ENCODE measurements at regions not wholly inside any gene's neighbourhood (a gene's known extent, or its start where the extent isn't known, plus 50 kb on each side); places are given as distances from the start of the nearest gene placed in this dataset.

DNA sequence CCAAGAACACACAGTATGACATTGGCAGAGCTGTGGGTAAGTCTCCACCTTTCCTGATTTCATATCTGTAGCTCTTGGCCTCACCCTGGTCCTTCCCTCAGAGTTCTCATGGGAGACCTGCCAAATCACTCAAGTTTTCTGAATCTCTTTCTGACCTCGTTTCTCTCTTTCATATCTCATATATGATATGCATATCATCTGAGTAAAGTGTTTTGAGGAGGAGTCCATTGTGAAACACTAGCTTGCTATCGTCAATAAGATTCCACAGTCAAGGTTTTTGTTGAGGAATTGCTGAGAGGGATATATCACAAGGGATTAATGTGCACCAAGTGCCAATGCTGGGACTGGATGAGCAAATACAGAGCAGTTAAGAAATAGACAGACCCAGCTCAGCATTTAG, 739.2 kb downstream of the BRINP1 start:
- TF ChIP-seq POLR2A (IDR thresholded peaks at IDR 0.05) = no peak
- TF ChIP-seq, protein P1, sequence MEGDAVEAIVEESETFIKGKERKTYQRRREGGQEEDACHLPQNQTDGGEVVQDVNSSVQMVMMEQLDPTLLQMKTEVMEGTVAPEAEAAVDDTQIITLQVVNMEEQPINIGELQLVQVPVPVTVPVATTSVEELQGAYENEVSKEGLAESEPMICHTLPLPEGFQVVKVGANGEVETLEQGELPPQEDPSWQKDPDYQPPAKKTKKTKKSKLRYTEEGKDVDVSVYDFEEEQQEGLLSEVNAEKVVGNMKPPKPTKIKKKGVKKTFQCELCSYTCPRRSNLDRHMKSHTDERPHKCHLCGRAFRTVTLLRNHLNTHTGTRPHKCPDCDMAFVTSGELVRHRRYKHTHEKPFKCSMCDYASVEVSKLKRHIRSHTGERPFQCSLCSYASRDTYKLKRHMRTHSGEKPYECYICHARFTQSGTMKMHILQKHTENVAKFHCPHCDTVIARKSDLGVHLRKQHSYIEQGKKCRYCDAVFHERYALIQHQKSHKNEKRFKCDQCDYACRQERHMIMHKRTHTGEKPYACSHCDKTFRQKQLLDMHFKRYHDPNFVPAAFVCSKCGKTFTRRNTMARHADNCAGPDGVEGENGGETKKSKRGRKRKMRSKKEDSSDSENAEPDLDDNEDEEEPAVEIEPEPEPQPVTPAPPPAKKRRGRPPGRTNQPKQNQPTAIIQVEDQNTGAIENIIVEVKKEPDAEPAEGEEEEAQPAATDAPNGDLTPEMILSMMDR (IDR thresholded peaks at IDR 0.05) = no peak
